G401.6 (cell line): ENCODE measurements at regions not wholly inside any gene's neighbourhood (a gene's known extent, or its start where the extent isn't known, plus 50 kb on each side); places are given as distances from the start of the nearest gene placed in this dataset.

ENCODE experiments used
- FAIRE-seq: peaks from 2 replicates; lab custom pipeline; 2012; peaks lifted over from hg19 to GRCh38; lab: Jason Lieb, UNC

- FAIRE-seq: no peak
Measured at GRCh38 chr3:102237181-102237580, 197.6 kb upstream of the ZPLD1 start.

- FAIRE-seq: no peak
Measured at GRCh38 chr3:102237838-102238237, 197.0 kb upstream of the ZPLD1 start.

- no peak for FAIRE-seq
Measured at GRCh38 chr3:102238362-102238761, 196.5 kb upstream of the ZPLD1 start.

GRCh38 chr3:102240720-102241119 lies 194.1 kb upstream of the ZPLD1 start:
- no peak for FAIRE-seq

GRCh38 chr3:102248981-102249705 lies 185.7 kb upstream of the ZPLD1 start:
- no peak for FAIRE-seq

- FAIRE-seq: no peak
Measured at GRCh38 chr3:102255736-102256135, 179.1 kb upstream of the ZPLD1 start.

- no peak for FAIRE-seq
Measured at GRCh38 chr3:102258666-102259227, 176.1 kb upstream of the ZPLD1 start.

GRCh38 chr3:102259663-102260062 lies 175.2 kb upstream of the ZPLD1 start:
- FAIRE-seq: no peak

GRCh38 chr3:102265720-102266119 lies 169.1 kb upstream of the ZPLD1 start:
- no peak for FAIRE-seq

- FAIRE-seq: no peak
Measured at GRCh38 chr3:102269406-102269805, 165.4 kb upstream of the ZPLD1 start.

- no peak for FAIRE-seq
Measured at GRCh38 chr3:102290241-102290640, 144.6 kb upstream of the ZPLD1 start.

GRCh38 chr3:102295756-102296155 lies 139.1 kb upstream of the ZPLD1 start:
- FAIRE-seq: no peak

GRCh38 chr3:102297072-102297658 lies 137.7 kb upstream of the ZPLD1 start:
- FAIRE-seq: no peak

GRCh38 chr3:102299125-102299877 lies 135.5 kb upstream of the ZPLD1 start:
- no peak for FAIRE-seq

GRCh38 chr3:102301155-102301880 lies 133.5 kb upstream of the ZPLD1 start:
- FAIRE-seq: no peak

- FAIRE-seq: no peak
Measured at GRCh38 chr3:102302020-102302419, 132.8 kb upstream of the ZPLD1 start.

GRCh38 chr3:102304550-102304949 lies 130.3 kb upstream of the ZPLD1 start:
- no peak for FAIRE-seq

GRCh38 chr3:102307442-102307841 lies 127.4 kb upstream of the ZPLD1 start:
- FAIRE-seq: no peak

GRCh38 chr3:102329066-102329465 lies 105.7 kb upstream of the ZPLD1 start:
- FAIRE-seq: no peak

- FAIRE-seq: no peak
Measured at GRCh38 chr3:102329561-102329960, 105.3 kb upstream of the ZPLD1 start.

- FAIRE-seq: no peak
Measured at GRCh38 chr3:102332205-102332604, 102.6 kb upstream of the ZPLD1 start.

- no peak for FAIRE-seq
Measured at GRCh38 chr3:102332934-102333333, 101.9 kb upstream of the ZPLD1 start.
